H1 (cell line): ENCODE measurements at regions not wholly inside any gene's neighbourhood (a gene's known extent, or its start where the extent isn't known, plus 50 kb on each side); places are given as distances from the start of the nearest gene placed in this dataset.

Experiments used
- CTCF ChIA-PET: fragments of 300-600 bp; sonication (Branson Sonifier 250); formaldehyde crosslinking; loops from one replicate; lab custom pipeline; 2021; ENCODE audit not compliant: partially characterized antibody; lab: Charles Lee
- POLR2A ChIA-PET: fragments of 300-600 bp; sonication (Branson Sonifier 250); formaldehyde crosslinking; loops from one replicate; lab custom pipeline; 2021; ENCODE audit warnings: inconsistent platforms; ENCODE audit not compliant: partially characterized antibody; lab: Charles Lee
- DNase-seq, 2 experiments: peaks; one replicate each; pipeline versions ENCODE4 v3.0.0 to v3.0.0-alpha.2; 2010 to 2022; ENCODE audit warnings: low spot score in 2 of 2, low read depth in 1 of 2, mixed read lengths in 1 of 2
- FAIRE-seq: peaks from 2 replicates; lab custom pipeline; 2011; peaks lifted over from hg19 to GRCh38; lab: Jason Lieb, UNC
- H2AFZ ChIP-seq: 2 replicates; pipeline ENCODE4 v1.8.1; 2012; ENCODE audit warnings: low read length, inconsistent platforms
- H2AK5ac ChIP-seq: 2 replicates; pipeline ENCODE4 v1.6.1; 2013; ENCODE audit warnings: low read depth, low read length
- H2BK120ac ChIP-seq: replicated peaks from 2 replicates; pipeline ENCODE3; 2013; ENCODE audit warnings: low read depth, low read length, inconsistent platforms
- H2BK12ac ChIP-seq: 2 replicates; pipeline ENCODE4 v1.6.1; 2013; ENCODE audit warnings: low read depth, low read length
- H2BK15ac ChIP-seq: 2 replicates; pipeline ENCODE4 v1.6.1; 2013; ENCODE audit warnings: low read length
- H2BK20ac ChIP-seq: 2 replicates; pipeline ENCODE4 v1.6.1; 2013; ENCODE audit warnings: low read length
- H2BK5ac ChIP-seq: 2 replicates; pipeline ENCODE4 v1.6.1; 2013; ENCODE audit warnings: low read depth, low read length
- H3K14ac ChIP-seq: 2 replicates; pipeline ENCODE4 v1.6.1; 2013; ENCODE audit warnings: inconsistent platforms; ENCODE audit not compliant: insufficient read length
- H3K18ac ChIP-seq: 2 replicates; pipeline ENCODE4 v1.6.1; 2013; ENCODE audit warnings: low read length; ENCODE audit errors: extremely low read depth
- H3K23ac ChIP-seq: 2 replicates; pipeline ENCODE4 v1.6.1; 2013; ENCODE audit warnings: inconsistent platforms; ENCODE audit not compliant: insufficient read length
- H3K23me2 ChIP-seq: 2 replicates; pipeline ENCODE4 v1.6.1; 2013; ENCODE audit warnings: low read depth, low read length
- H3K27ac ChIP-seq: 2 replicates; pipeline ENCODE4 v1.6.1; 2011; ENCODE audit warnings: low read depth, low read length, inconsistent platforms
- H3K27me3 ChIP-seq, 4 experiments: replicated peaks in 1 of 4; 1 replicate in 1 of 4; 2 replicates in 3 of 4; pipeline versions ENCODE4 v1.6.1 to v1.8.1; 2011 to 2013; ENCODE audit warnings: low read length in 3 of 4, mild to moderate bottlenecking in 3 of 4, inconsistent platforms in 2 of 4, mixed read lengths in 2 of 4, moderate library complexity in 1 of 4; ENCODE audit not compliant: control insufficient read depth in 3 of 4, insufficient read depth in 3 of 4; ENCODE audit errors: extremely low read depth in 1 of 4
- H3K36me3 ChIP-seq, 4 experiments: 2 replicates each; pipeline versions ENCODE4 v1.6.1 to v1.8.1; 2011 to 2013; ENCODE audit warnings: mild to moderate bottlenecking in 4 of 4, low read length in 3 of 4, moderate library complexity in 2 of 4, control low read depth in 1 of 4, inconsistent platforms in 1 of 4; ENCODE audit not compliant: insufficient read depth in 4 of 4, control insufficient read depth in 2 of 4
- H3K4ac ChIP-seq: replicated peaks from 2 replicates; pipeline ENCODE3; 2013; ENCODE audit warnings: low read length, low read depth, mixed read lengths, inconsistent platforms; ENCODE audit not compliant: insufficient read length
- H3K4me1 ChIP-seq, 4 experiments: replicated peaks in 1 of 4; 1 replicate in 1 of 4; 2 replicates in 3 of 4; pipeline versions ENCODE4 v1.6.1 to v1.8.1; 2011 to 2013; ENCODE audit warnings: low read length in 3 of 4, inconsistent platforms in 2 of 4, mixed read lengths in 1 of 4; ENCODE audit not compliant: insufficient read depth in 4 of 4, control insufficient read depth in 3 of 4
- H3K4me2 ChIP-seq, 2 experiments: 2 replicates each; pipeline versions ENCODE4 v1.6.1 to v1.8.1; 2011 to 2013; ENCODE audit warnings: low read depth in 2 of 2, low read length in 2 of 2, control low read depth in 1 of 2, inconsistent platforms in 1 of 2, mild to moderate bottlenecking in 1 of 2; ENCODE audit not compliant: insufficient read depth in 1 of 2
- H3K4me3 ChIP-seq, 4 experiments: fragments of 200-600, 300-600 bp in 1 of 4; sonication (generic), shearing (Covaris generic), sonication (Bioruptor Twin) in 1 of 4; 2 replicates each; pipeline versions ENCODE4 v1.5.1 to v1.8.1; 2011 to 2016; ENCODE audit warnings: low read length in 4 of 4, low read depth in 3 of 4, control low read depth in 2 of 4, inconsistent platforms in 2 of 4, mild to moderate bottlenecking in 2 of 4, mixed read lengths in 1 of 4, moderate library complexity in 1 of 4; ENCODE audit not compliant: insufficient read depth in 2 of 4; ENCODE audit errors: extremely low read depth in 1 of 4
- H3K56ac ChIP-seq: replicated peaks from 2 replicates; pipeline ENCODE3; 2013; ENCODE audit warnings: low read depth, mild to moderate bottlenecking, mixed read lengths, low read length, inconsistent platforms; ENCODE audit not compliant: insufficient read length
- H3K79me1 ChIP-seq: 2 replicates; pipeline ENCODE4 v1.6.1; 2013; ENCODE audit warnings: low read depth, low read length, control low read depth
- H3K79me2 ChIP-seq, 2 experiments: 2 replicates each; pipeline versions ENCODE4 v1.6.1 to v1.8.1; 2012 to 2013; ENCODE audit warnings: low read length in 2 of 2, mild to moderate bottlenecking in 2 of 2, inconsistent platforms in 1 of 2; ENCODE audit not compliant: insufficient read depth in 2 of 2, control insufficient read depth in 1 of 2
- H3K9ac ChIP-seq, 4 experiments: replicated peaks in 1 of 4; 1 replicate in 1 of 4; 2 replicates in 3 of 4; pipeline versions ENCODE4 v1.6.1 to v1.8.1; 2011 to 2013; ENCODE audit warnings: low read depth in 3 of 4, low read length in 3 of 4, control low read depth in 2 of 4, mild to moderate bottlenecking in 2 of 4, moderate library complexity in 2 of 4, inconsistent platforms in 1 of 4; ENCODE audit errors: extremely low read depth in 1 of 4
- H3K9me3 ChIP-seq, 2 experiments: 2 replicates each; pipeline versions ENCODE4 v1.6.1 to v1.8.1; 2012 to 2013; ENCODE audit warnings: mild to moderate bottlenecking in 2 of 2, moderate library complexity in 2 of 2, control low read depth in 1 of 2, inconsistent platforms in 1 of 2, low read depth in 1 of 2, low read length in 1 of 2, mixed read lengths in 1 of 2; ENCODE audit not compliant: insufficient read depth in 2 of 2
- H4K20me1 ChIP-seq, 2 experiments: replicated peaks in 1 of 2; 2 replicates each; pipeline versions ENCODE3 to v1.8.1; 2011 to 2013; ENCODE audit warnings: inconsistent platforms in 2 of 2, low read length in 2 of 2, mild to moderate bottlenecking in 1 of 2; ENCODE audit not compliant: insufficient read depth in 2 of 2, control insufficient read depth in 1 of 2
- H4K5ac ChIP-seq: 2 replicates; pipeline ENCODE4 v1.6.1; 2013; ENCODE audit warnings: low read length, low read depth, mixed read lengths, inconsistent platforms; ENCODE audit not compliant: insufficient read length
- H4K8ac ChIP-seq: 2 replicates; pipeline ENCODE4 v1.8.0; 2013; ENCODE audit warnings: mild to moderate bottlenecking, moderate library complexity, low read length, inconsistent platforms; ENCODE audit not compliant: insufficient read depth; ENCODE audit errors: extremely low read depth
- H4K91ac ChIP-seq: replicated peaks from 2 replicates; pipeline ENCODE3; 2013; ENCODE audit warnings: low read length, mixed read lengths, inconsistent platforms; ENCODE audit not compliant: insufficient read length
- ASH2L ChIP-seq: fragments of 200-600, 300-600 bp; sonication (generic); IDR thresholded peaks from one replicate; pipeline ENCODE4 v1.7.1; 2017; ENCODE audit warnings: low read length
- CBX5 ChIP-seq: fragments of 300-800, 300-1000 bp; sonication (generic); IDR thresholded peaks from 2 replicates; pipeline ENCODE4 v1.7.1; 2016; ENCODE audit warnings: antibody characterized with exemption, low read length, low read depth
- CTBP2 ChIP-seq: IDR thresholded peaks from 2 replicates; pipeline ENCODE4 v1.7.0; 2011; ENCODE audit warnings: borderline replicate concordance, mild to moderate bottlenecking, moderate library complexity, mixed read lengths, low read length; ENCODE audit not compliant: insufficient read depth, insufficient read length
- JUN ChIP-seq: IDR thresholded peaks from 2 replicates; pipeline ENCODE4 v1.6.1; 2011; ENCODE audit warnings: low read depth, mild to moderate bottlenecking, improper control_type of control experiment, low read length
- MAFK ChIP-seq: IDR thresholded peaks from 2 replicates; pipeline ENCODE4 v1.6.1; 2012; ENCODE audit warnings: low read depth, mild to moderate bottlenecking, improper control_type of control experiment, low read length
- RFX5 ChIP-seq: IDR thresholded peaks from 2 replicates; pipeline ENCODE4 v1.6.1; 2011; ENCODE audit warnings: low read depth, low read length, improper control_type of control experiment, borderline replicate concordance
- SIN3A ChIP-seq, 2 experiments: IDR thresholded peaks in 1 of 2; conservative IDR thresholded peaks in 1 of 2; 2 replicates each; pipeline ENCODE4 v1.6.1; 2011 to 2012; ENCODE audit warnings: low read length in 2 of 2, improper control_type of control experiment in 1 of 2, low read depth in 1 of 2, mild to moderate bottlenecking in 1 of 2
- WGBS, 2 experiments: shearing (Covaris generic) in 1 of 2; methylation state at CpG; one replicate each; pipeline versions ENCODE4 v1.1.6 to v1.1.7; 2013 to 2015; ENCODE audit warnings: low lambda C conversion rate in 2 of 2, mixed read lengths in 2 of 2, inconsistent platforms in 1 of 2, low coverage in 1 of 2, missing lambda C conversion rate in 1 of 2; ENCODE audit not compliant: insufficient replicate concordance in 2 of 2, insufficient coverage in 1 of 2, insufficient read length in 1 of 2; ENCODE audit errors: extremely low coverage in 1 of 2, missing lambda C conversion rate in 1 of 2; 5-methylcytosine and 5-hydroxymethylcytosine counted together
- TF ChIP-seq, protein P1 (sequence below): IDR thresholded peaks from 2 replicates; pipeline ENCODE4 v1.6.1; 2011; ENCODE audit warnings: low read length, improper control_type of control experiment
- TF ChIP-seq, protein P2 (sequence below), 3 experiments: IDR thresholded peaks; 1 replicate in 2 of 3; 2 replicates in 1 of 3; pipeline versions ENCODE4 v1.5.1 to v1.6.1; 2011; ENCODE audit warnings: low read length in 3 of 3, mild to moderate bottlenecking in 3 of 3, inconsistent platforms in 2 of 3, low read depth in 1 of 3, moderate library complexity in 1 of 3; ENCODE audit not compliant: insufficient read depth in 1 of 3; ENCODE audit errors: control extremely low read depth in 1 of 3

DNA sequence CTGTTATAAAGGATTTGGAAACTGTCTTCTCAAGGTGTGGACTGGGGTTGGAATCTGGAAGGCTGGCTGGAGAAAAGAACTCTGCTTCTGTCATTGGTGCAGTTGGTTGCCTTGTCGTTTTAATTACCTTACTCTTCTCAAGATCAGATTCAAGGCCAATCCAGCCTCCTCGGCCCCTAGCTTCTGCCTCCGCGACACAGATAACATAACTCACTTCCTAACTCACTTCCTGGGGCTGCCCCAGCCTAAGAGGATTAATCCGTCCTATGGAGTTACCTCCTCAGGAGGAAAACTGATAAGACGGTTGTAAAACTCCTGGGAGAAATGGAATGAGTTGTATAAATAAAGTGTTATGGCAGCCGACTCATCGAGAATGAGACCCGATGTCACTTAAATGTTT, 389.1 kb upstream of the WWC1 start:
- Histone ChIP-seq H3K23ac (no peak overlapping the region), H3K4me1 (peaks cover 0 to 25% (median 6%) of the 10 kb centered on the region in 4 experiments; a peak in 4 of 7 replicates), H3K79me2 (no peaks in the 10 kb centered on the region), H3K4ac (no peak overlapping the region), H2AK5ac (no peak overlapping the region), H3K23me2 (no peaks in the 10 kb centered on the region), H2BK20ac (no peak overlapping the region), H2BK12ac (no peak overlapping the region), H3K79me1 (no peaks in the 10 kb centered on the region), H4K20me1 (no peaks in the 10 kb centered on the region)
- WGBS, 2 experiments = 93% methylated on average over 9 of the region's 9 CpGs; no CpG with 5 or more reads in 1 of the 2 experiments
- ChIA-PET CTCF (interaction anchor here (0.7 to 1.5 kb wide), 3 partner anchors 10 to 56 kb away, joined by 3 to 4 read pairs (median 4); no protein-coding TSS in a partner anchor), POLR2A (no interaction called here)
- no peak for FAIRE-seq
- no peak for TF ChIP-seq RFX5
- TF ChIP-seq CTBP2 = no peak
- TF ChIP-seq SIN3A (conservative IDR thresholded peaks at IDR 0.05 in 1 of 2, IDR thresholded peaks at IDR 0.05 in 1 of 2; ENCODE audit: low read depth in 1 of 2, low read length in 2 of 2) = no peak
- TF ChIP-seq JUN = no peak
- TF ChIP-seq ASH2L = no peak
- no peak for TF ChIP-seq CBX5
- TF ChIP-seq MAFK = no peak
- TF ChIP-seq, protein P1, sequence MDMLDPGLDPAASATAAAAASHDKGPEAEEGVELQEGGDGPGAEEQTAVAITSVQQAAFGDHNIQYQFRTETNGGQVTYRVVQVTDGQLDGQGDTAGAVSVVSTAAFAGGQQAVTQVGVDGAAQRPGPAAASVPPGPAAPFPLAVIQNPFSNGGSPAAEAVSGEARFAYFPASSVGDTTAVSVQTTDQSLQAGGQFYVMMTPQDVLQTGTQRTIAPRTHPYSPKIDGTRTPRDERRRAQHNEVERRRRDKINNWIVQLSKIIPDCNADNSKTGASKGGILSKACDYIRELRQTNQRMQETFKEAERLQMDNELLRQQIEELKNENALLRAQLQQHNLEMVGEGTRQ = no peak
- TF ChIP-seq, protein P2, sequence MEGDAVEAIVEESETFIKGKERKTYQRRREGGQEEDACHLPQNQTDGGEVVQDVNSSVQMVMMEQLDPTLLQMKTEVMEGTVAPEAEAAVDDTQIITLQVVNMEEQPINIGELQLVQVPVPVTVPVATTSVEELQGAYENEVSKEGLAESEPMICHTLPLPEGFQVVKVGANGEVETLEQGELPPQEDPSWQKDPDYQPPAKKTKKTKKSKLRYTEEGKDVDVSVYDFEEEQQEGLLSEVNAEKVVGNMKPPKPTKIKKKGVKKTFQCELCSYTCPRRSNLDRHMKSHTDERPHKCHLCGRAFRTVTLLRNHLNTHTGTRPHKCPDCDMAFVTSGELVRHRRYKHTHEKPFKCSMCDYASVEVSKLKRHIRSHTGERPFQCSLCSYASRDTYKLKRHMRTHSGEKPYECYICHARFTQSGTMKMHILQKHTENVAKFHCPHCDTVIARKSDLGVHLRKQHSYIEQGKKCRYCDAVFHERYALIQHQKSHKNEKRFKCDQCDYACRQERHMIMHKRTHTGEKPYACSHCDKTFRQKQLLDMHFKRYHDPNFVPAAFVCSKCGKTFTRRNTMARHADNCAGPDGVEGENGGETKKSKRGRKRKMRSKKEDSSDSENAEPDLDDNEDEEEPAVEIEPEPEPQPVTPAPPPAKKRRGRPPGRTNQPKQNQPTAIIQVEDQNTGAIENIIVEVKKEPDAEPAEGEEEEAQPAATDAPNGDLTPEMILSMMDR (IDR thresholded peaks at IDR 0.05; ENCODE audit: control extremely low read depth in 1 of 3, insufficient read depth in 1 of 3, low read depth in 1 of 3, low read length in 3 of 3) = no peak
- TF ChIP-seq, all 59 proteins: peak for 0
- Histone ChIP-seq H4K5ac (no peak overlapping the region), H3K27me3 (no peaks in the 10 kb centered on the region), H3K14ac (no peak overlapping the region), H2BK15ac (no peak overlapping the region), H2BK120ac (no peak overlapping the region), H3K36me3 (no peaks in the 10 kb centered on the region), H3K9ac (no peak overlapping the region), H2BK5ac (no peak overlapping the region), H4K91ac (no peak overlapping the region), H3K4me3 (no peak overlapping the region), H2AFZ (no peak overlapping the region), H3K9me3 (no peaks in the 10 kb centered on the region), H3K27ac (no peak overlapping the region), H4K8ac (no peak overlapping the region), H3K56ac (no peak overlapping the region), H3K4me2 (no peak overlapping the region), H3K18ac (no peak overlapping the region)
- DNase-seq = no peak
